WERI-Rb-1 (cell line): ENCODE measurements at regions not wholly inside any gene's neighbourhood (a gene's known extent, or its start where the extent isn't known, plus 50 kb on each side); places are given as distances from the start of the nearest gene placed in this dataset.
"Not testable (repeated sequence)": the region's sequence is repeated elsewhere in the genome, so short reads cannot be mapped to it uniquely, and the experiment has no call there.

Experiments used
- DNase-seq: peaks from one replicate; pipeline ENCODE4 v3.0.0-alpha.2; 2020
- H3K27ac ChIP-seq: fragments of 250-450 bp; sonication (Bioruptor Pico); 2 replicates; pipeline ENCODE4 v1.5.1; 2020; ENCODE audit warnings: mild to moderate bottlenecking, moderate library complexity
- H3K27me3 ChIP-seq: fragments of 250-450 bp; sonication (Bioruptor Pico); 2 replicates; pipeline ENCODE4 v1.5.1; 2021; ENCODE audit warnings: mild to moderate bottlenecking, low read depth, moderate library complexity; ENCODE audit not compliant: insufficient read depth, severe bottlenecking
- H3K36me3 ChIP-seq: fragments of 250-450 bp; sonication (Bioruptor Pico); 2 replicates; pipeline ENCODE4 v1.5.1; 2020; ENCODE audit warnings: mild to moderate bottlenecking, moderate library complexity
- H3K4me3 ChIP-seq: 2 replicates; pipeline ENCODE4 v1.5.1; 2011; ENCODE audit warnings: low read depth, mild to moderate bottlenecking, control low read depth, low read length
- H3K9me3 ChIP-seq: fragments of 250-450 bp; sonication (Bioruptor Pico); 2 replicates; pipeline ENCODE4 v1.5.1; 2021; ENCODE audit warnings: mild to moderate bottlenecking, moderate library complexity; ENCODE audit not compliant: severe bottlenecking
- TF ChIP-seq, protein P1 (sequence below): IDR thresholded peaks from 2 replicates; pipeline ENCODE4 v1.5.1; 2011; ENCODE audit warnings: low read depth, mild to moderate bottlenecking, control low read depth, inconsistent platforms, low read length

DNA sequence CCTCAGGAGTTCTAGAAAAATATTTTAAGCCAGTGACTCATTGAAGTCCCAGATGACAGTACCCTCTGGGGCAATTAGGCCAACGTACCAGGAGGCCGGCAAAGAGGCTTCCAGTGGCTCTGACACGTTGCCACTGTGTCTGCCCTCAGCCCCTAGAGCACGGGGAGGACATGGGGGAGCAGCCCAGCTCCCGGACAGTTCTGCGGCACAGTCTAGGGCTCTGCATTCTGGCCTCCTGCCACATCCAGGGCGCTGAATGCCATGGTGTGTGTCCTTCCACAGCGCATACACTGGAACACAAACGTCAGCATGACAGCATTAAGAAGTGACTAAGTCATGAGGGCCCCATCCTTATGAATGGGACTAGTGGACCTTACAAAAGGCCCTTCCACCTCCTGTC, 156.2 kb downstream of the RNASET2 start:
- H3K36me3 ChIP-seq, result no peaks in the 10 kb centered on the region
- TF ChIP-seq, protein P1, sequence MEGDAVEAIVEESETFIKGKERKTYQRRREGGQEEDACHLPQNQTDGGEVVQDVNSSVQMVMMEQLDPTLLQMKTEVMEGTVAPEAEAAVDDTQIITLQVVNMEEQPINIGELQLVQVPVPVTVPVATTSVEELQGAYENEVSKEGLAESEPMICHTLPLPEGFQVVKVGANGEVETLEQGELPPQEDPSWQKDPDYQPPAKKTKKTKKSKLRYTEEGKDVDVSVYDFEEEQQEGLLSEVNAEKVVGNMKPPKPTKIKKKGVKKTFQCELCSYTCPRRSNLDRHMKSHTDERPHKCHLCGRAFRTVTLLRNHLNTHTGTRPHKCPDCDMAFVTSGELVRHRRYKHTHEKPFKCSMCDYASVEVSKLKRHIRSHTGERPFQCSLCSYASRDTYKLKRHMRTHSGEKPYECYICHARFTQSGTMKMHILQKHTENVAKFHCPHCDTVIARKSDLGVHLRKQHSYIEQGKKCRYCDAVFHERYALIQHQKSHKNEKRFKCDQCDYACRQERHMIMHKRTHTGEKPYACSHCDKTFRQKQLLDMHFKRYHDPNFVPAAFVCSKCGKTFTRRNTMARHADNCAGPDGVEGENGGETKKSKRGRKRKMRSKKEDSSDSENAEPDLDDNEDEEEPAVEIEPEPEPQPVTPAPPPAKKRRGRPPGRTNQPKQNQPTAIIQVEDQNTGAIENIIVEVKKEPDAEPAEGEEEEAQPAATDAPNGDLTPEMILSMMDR, result no peak

GRCh38 chr6:166798652-166799051, 157.7 kb downstream of the RNASET2 start:
- Histone ChIP-seq H3K27ac (no peak overlapping the region), H3K36me3 (no peaks in the 10 kb centered on the region), H3K9me3 (no peaks in the 10 kb centered on the region), H3K27me3 (no peaks in the 10 kb centered on the region), H3K4me3 (no peak overlapping the region)
- no peak for DNase-seq
- TF ChIP-seq, protein P1, result no peak

More for the DNA sequence above, 156.2 kb downstream of the RNASET2 start:
- no peaks in the 10 kb centered on the region for H3K9me3 ChIP-seq
- no peaks in the 10 kb centered on the region for H3K27me3 ChIP-seq
- H3K4me3 ChIP-seq, result no peak overlapping the region
- DNase-seq, result no peak
- no peak overlapping the region for H3K27ac ChIP-seq

DNA sequence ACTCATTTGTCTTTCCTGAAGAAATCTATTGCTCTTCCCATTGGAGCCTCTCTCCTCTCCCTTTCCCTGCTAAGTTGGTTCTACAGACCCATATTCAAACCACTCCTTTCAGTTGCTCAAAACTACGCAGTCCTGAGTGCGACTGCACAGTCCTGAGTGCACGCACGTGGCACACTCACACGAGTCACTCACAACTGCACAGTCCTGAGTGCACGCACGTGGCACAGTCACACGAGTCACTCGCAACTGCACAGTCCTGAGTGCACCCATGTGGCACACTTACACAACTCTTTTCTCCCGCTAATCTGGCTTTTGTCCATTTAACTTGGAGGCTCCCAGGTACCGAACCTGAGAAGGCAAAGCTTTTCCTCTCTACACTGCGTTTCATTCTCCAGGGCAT, 159.7 kb downstream of the RNASET2 start:
- no peaks in the 10 kb centered on the region for H3K27me3 ChIP-seq
- H3K27ac ChIP-seq, result no peak overlapping the region
- H3K4me3 ChIP-seq, result no peak overlapping the region
- no peaks in the 10 kb centered on the region for H3K36me3 ChIP-seq
- TF ChIP-seq, protein P1, result no peak
- DNase-seq, result no peak
- H3K9me3 ChIP-seq, result no peaks in the 10 kb centered on the region

DNA sequence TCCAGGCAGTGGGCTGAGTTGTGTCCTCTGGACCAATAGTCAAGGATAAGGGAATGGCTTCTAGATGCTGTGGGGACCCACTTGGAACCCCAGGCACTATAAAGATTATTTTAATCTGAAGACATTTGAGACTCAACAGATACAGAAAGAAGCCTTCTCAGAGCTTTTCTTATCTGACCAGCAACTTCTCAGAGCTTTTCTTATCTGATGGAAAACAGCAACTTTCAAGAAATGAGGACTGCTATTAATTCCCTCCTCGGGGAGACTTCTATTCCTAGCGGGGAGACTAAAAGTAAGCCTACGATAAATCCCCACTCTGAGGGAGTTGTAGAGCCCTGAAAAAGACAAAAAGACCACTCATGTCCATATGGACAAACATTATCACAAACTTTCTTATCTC, 160.5 kb downstream of the RNASET2 start:
- H3K27me3 ChIP-seq, result no peaks in the 10 kb centered on the region
- H3K36me3 ChIP-seq, result no peaks in the 10 kb centered on the region
- TF ChIP-seq, protein P1, result no peak
- H3K4me3 ChIP-seq, result no peak overlapping the region
- H3K27ac ChIP-seq, result no peak overlapping the region
- no peaks in the 10 kb centered on the region for H3K9me3 ChIP-seq
- DNase-seq, result no peak

GRCh38 chr6:166790808-166791207, 163.8 kb upstream of the RPS6KA2 start:
- DNase-seq, H3K27ac ChIP-seq, H3K4me3 ChIP-seq, H3K9me3 ChIP-seq, H3K27me3 ChIP-seq, H3K36me3 ChIP-seq: not testable (repeated sequence)

- H3K27me3 ChIP-seq, H3K36me3 ChIP-seq, H3K9me3 ChIP-seq, H3K27ac ChIP-seq, H3K4me3 ChIP-seq, DNase-seq: not testable (repeated sequence)
Measured at GRCh38 chr6:166788846-166789529, 161.9 kb upstream of the RPS6KA2 start.

DNA sequence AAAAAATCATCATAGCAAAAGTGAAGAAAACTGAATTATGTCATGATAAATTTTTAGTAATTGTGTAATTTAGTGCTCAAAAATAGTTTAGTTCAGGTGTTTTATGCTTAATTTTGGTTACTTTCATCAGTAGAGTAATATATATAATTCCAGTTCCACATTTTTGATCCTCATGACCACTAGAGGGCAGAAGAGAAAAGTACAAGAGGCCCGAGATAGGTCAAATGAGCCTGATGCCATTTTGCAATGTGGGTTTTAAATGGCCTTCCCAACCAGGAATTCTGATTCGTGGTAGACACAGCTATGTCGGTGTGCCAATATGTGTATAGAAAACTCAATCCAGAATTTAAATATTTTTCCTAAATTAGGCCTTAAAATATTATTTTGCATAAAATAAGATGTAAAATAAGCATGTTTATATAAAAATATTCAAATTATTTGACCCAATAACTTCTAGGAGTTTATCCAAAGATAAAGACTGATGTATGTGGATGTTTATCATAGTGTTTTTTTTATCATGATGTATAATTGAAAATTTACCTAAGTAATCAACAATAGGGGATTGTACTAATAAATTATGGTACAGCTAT, 159.7 kb upstream of the RPS6KA2 start:
- TF ChIP-seq, protein P1, result peak; percentile 42
- H3K27me3 ChIP-seq, result no peaks in the 10 kb centered on the region
- DNase-seq, result peak; percentile 43
- no peak overlapping the region for H3K4me3 ChIP-seq
- H3K36me3 ChIP-seq, result no peaks in the 10 kb centered on the region
- H3K27ac ChIP-seq, result no peak overlapping the region
- H3K9me3 ChIP-seq, result no peaks in the 10 kb centered on the region
